CD4-positive, alpha-beta T cell treated with Interferon alpha-2 for 1 hour (primary cell): ENCODE measurements at regions not wholly inside any gene's neighbourhood (a gene's known extent, or its start where the extent isn't known, plus 50 kb on each side); places are given as distances from the start of the nearest gene placed in this dataset.
"Not testable (repeated sequence)": the region's sequence is repeated elsewhere in the genome, so short reads cannot be mapped to it uniquely, and the experiment has no call there.

Experiments
- DNase-seq, 2 donors: peaks; one replicate each; pipeline ENCODE4 v3.0.0-alpha.2; 2020 to 2022

- DNase-seq: no peak
These were observed 74.9 kb upstream of the IQSEC1 start for GRCh38 chr3:13148126-13148525.

DNA sequence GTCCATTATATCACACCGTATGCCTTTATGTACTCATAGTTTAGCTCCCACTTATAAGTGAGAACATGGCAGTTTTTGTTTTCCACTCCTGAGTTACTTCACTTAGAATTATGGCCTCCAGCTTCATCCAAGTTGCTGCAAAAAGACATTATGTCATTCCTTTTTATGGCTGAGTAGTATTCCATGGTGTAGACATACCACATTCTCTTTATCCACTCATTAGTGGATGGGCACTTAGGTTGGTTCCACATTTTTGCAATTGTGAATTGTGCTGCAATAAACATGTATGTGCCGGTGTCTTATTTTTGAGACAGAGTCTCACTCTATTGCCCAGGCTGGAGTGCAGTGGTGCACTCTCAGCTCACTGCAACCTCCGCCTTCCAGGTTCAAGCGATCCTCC, 74.1 kb upstream of the IQSEC1 start:
- no peak for DNase-seq

GRCh38 chr3:13146643-13147143, 73.5 kb upstream of the IQSEC1 start:
- DNase-seq: no peak

DNA sequence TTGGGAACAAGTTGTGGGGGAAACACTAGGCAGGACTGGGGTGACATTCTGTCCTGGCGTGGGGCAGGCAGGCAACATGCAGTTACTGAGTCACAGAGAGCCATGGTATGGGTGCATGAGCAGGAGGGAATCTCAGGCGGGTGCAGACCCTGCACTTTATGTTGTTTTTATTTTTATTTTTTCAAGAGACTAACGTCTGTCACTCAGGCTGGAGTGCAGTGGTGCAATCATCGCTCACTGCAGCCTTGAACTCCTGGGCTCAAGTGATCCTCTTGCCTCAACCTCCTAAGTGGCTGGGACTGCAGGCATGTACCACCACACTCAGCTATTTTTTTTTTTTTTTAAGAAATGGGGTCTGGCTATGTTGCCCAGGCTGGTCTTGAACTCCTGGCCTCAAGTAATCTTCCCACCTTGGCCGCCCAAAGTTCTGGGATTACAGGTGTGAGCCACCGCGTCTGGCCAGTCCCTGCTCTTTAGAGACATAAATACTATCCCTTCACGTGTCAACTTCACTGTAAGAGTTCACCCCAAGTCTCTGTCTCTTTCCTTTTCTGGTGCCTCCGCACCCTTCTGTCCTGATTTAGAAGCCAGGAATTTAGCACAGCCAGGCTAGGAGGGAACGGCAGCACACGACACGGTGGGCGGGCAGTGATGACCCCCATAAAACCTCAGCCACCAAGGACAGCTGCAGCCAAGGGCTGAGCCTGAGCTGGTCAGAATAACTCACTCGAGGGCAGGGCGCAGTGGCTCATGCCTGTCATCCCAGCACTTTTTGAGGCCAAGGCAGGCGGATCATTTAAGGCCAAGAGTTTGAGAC, 72.8 kb upstream of the IQSEC1 start:
- DNase-seq: no peak

DNA sequence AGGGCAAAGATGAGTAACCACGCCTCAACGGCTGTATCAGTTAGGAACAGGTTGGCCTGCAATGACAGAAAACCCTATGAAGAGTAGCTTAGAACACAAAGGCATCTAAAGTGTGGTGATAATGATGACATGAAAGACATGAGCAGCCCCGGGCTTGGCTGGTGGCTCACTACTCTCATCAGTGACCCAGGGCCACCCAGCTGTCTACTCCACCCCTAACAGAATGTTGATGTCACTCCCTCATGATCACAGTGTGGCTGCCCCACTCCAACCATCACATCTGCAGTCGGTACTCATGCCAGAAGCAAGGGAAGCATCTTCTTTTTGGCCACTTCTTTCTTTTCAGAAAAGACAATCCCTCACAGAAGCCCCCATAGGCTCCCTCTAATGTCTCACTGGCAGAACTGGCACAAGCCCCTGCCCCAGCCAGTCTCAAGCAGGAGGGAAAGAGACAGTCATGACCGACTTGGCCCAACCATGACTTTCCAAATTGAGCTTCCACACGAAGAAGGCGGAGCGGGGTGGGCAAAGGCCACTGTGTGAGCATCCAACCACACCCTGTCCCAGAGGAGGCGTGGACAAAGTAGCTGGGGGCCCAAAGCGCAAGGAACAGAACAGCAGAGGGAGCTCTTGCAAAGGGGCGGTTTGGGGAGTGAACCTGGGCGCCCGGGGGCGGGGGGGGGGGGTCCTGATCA, 72.0 kb upstream of the IQSEC1 start:
- DNase-seq: no peak

- DNase-seq: no peak
These were observed 71.2 kb upstream of the IQSEC1 start for GRCh38 chr3:13144163-13145023.

DNA sequence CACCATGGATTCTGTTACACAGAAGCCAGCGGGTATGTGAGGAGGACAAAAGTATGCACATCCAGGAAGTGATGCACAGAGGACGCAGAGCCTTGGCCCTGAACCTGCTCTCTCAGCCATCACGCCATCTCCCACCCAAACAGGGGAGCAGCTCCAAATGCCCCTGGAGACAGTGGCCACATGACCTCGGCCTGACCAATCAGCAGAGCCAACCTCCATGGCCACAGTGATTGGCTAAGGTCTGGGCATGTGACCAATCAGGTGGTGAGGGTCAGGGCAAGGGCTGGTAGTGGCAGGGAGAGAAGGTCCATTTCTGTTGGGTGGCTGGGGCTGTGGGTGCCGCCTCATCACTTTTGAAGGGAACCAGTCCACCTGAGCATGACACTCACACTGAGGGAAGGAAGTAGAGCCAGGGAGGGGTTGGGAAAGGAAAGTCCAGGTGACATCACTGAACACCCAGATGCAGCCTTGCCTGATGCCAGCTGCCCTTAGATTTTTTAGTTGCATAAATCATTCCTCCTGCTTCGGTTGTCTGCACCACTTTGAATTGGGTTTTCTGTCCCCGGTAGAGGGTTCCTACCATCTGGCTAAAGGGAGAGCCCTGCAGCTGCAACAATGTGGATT, 70.3 kb upstream of the IQSEC1 start:
- DNase-seq: no peak

GRCh38 chr3:13142552-13143380, 69.5 kb upstream of the IQSEC1 start:
- DNase-seq: no peak

GRCh38 chr3:13141991-13142412, 68.8 kb upstream of the IQSEC1 start:
- DNase-seq: no peak

DNA sequence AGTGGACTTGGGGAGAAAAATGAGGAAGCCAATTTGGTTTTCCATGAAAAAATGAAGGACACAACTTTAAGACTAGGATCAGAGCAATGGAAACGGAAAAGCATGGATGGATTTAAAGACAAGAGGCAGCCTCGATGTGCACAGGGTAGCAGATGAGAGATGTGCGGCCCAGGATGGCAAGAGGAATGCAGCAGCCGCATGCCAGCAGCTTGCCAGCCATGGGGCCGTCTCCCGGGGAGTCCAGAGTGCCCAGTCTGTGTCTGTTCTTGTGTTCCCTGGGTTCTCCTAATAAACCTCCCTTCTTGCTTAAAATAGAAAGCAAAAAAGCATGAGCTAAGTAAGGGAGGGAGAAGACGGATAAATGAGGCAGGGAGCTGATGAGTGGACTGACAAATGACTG, 68.0 kb upstream of the IQSEC1 start:
- DNase-seq: no peak

DNA sequence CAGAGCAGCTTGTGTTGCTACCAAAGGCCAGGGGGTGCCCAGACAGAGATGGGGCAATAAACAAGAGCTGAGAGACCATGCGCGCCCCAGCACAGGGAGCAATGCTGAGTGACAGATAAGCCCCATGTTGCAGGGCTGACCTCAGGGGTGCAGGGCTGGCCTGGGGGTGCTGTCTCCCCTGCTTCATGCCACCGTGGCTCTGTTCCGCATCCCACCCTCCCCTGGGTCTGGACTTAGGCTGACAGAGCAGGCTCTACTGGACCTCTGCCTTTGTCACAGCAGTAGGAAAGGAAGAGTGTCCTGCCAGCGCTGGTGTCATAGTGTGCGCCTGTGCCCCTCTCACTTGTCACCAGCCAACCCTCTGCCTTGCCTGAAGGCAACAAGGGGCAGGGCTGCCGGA, 67.4 kb upstream of the IQSEC1 start:
- no peak for DNase-seq

- no peak for DNase-seq
These were observed 66.3 kb upstream of the IQSEC1 start for GRCh38 chr3:13139471-13140065.

- no peak for DNase-seq
These were observed 65.6 kb upstream of the IQSEC1 start for GRCh38 chr3:13138833-13139145.

- no peak for DNase-seq
These were observed 65.0 kb upstream of the IQSEC1 start for GRCh38 chr3:13137941-13138832.

GRCh38 chr3:13136848-13137247, 63.6 kb upstream of the IQSEC1 start:
- not testable (repeated sequence) for DNase-seq

DNA sequence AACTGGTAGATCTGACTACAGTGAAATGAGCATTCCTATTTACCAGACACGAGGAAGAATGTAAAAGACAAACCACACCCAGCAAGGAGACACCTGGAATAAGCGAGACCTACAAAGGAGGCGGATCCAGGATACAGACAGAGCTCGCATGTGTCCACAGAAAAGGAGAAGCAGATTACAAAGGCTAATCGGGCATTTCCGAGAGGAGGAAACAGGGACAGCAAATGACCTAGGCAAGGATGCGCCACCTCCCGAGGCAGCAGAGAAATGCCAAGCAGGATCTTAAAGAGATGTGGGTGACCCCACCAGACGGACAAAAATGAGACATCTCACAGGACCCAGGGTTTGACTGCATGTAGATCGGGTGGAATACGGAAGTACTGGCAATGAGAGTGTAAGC, 63.2 kb upstream of the IQSEC1 start:
- DNase-seq: no peak

- no peak for DNase-seq
These were observed 62.6 kb upstream of the IQSEC1 start for GRCh38 chr3:13135811-13136321.

DNA sequence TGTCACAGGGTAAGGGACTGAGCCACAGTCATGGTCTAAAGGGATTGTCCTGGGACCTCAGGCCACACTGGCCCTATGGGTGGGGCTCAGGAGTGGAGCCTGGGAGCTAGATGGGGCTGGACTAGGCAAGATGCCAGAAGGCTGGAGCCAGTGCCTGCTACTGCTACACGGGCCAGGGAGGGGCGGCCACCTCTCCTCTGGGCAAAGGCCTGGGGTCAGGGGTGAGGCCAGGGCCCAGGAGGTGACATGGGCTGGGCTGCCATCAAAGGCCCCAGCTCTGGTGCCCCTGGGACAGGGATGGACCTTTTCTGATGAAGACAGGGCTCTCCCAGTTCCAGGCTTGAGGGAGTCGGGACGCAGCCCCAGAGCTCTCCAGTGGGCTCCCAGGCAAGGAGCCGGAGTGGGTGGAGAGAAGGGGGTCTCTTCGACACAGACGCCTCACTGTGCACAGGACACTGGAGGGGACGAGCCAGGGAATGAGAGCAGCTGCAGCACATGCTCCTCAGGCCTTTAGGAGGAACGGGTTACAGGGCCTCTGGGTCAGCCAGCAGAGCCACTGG, 62.1 kb upstream of the IQSEC1 start:
- DNase-seq: no peak

GRCh38 chr3:13134879-13135206, 61.6 kb upstream of the IQSEC1 start:
- no peak for DNase-seq
